Suprapubic skin (tissue), 4 donors: ENCODE measurements at regions not wholly inside any gene's neighbourhood (a gene's known extent, or its start where the extent isn't known, plus 50 kb on each side); places are given as distances from the start of the nearest gene placed in this dataset.

Source experiments
- DNase-seq, 2 donors: peaks; one replicate each; pipeline ENCODE4 v3.0.0-alpha.2; 2019; ENCODE audit warnings: low spot score in 2 of 2
- H3K27ac ChIP-seq: fragments of 200-600 bp; sonication (generic); one replicate; pipeline ENCODE4 v1.5.1; 2019
- H3K27me3 ChIP-seq: fragments of 200-600 bp; sonication (generic); one replicate; pipeline ENCODE4 v1.5.1; 2019
- H3K36me3 ChIP-seq: fragments of 200-600 bp; sonication (generic); one replicate; pipeline ENCODE4 v1.5.1; 2019
- H3K4me1 ChIP-seq: fragments of 200-600 bp; sonication (generic); one replicate; pipeline ENCODE4 v1.5.1; 2019
- H3K4me3 ChIP-seq: fragments of 200-600 bp; sonication (generic); one replicate; pipeline ENCODE4 v1.5.1; 2019; ENCODE audit warnings: mild to moderate bottlenecking
- H3K9me3 ChIP-seq: fragments of 200-600 bp; sonication (generic); one replicate; pipeline ENCODE4 v1.5.1; 2019
- CTCF ChIP-seq, 2 donors: fragments of 200-600 bp in 1 of 2; fragments of 450-650 bp in 1 of 2; sonication (generic) in 1 of 2; IDR thresholded peaks; one replicate each; pipeline ENCODE4 v1.5.1; 2016 to 2019; ENCODE audit warnings: antibody characterized with exemption in 2 of 2, mild to moderate bottlenecking in 1 of 2, moderate library complexity in 1 of 2
- EP300 ChIP-seq: sonication (generic); formaldehyde crosslinking; IDR thresholded peaks from one replicate; pipeline ENCODE4 v1.6.1; 2017; ENCODE audit warnings: antibody characterized with exemption
- POLR2A ChIP-seq, 2 donors: fragments of 450-650 bp; IDR thresholded peaks; one replicate each; pipeline ENCODE4 v1.6.1; 2017; ENCODE audit warnings: antibody characterized with exemption in 2 of 2, mild to moderate bottlenecking in 2 of 2, moderate library complexity in 2 of 2
- POLR2AphosphoS5 ChIP-seq, 3 donors: sonication (generic); formaldehyde crosslinking; IDR thresholded peaks; one replicate each; pipeline ENCODE4 v1.6.1; 2017; ENCODE audit warnings: antibody characterized with exemption in 3 of 3
- WGBS: methylation state at CpG from one replicate; pipeline ENCODE4 v1.1.5; 2018; 5-methylcytosine and 5-hydroxymethylcytosine counted together

- Histone ChIP-seq H3K27ac (peak overlapping the region; percentile 60), H3K4me3 (no peak overlapping the region), H3K9me3 (no peaks in the 10 kb centered on the region), H3K27me3 (no peaks in the 10 kb centered on the region), H3K4me1 (peaks cover 45% of the 10 kb centered on the region), H3K36me3 (no peaks in the 10 kb centered on the region)
- no peak for DNase-seq
- no peak for TF ChIP-seq CTCF (IDR thresholded peaks at IDR 0.05)
- TF ChIP-seq EP300, result no peak
- no peak for TF ChIP-seq POLR2A (IDR thresholded peaks at IDR 0.05)
- TF ChIP-seq POLR2AphosphoS5 (IDR thresholded peaks at IDR 0.05), result no peak
- 16% methylated on average over 7 of the region's 7 CpGs for WGBS
Observed at GRCh38 chr5:32507738-32508434, 63.3 kb upstream of the ZFR start.

- no peak for DNase-seq
- Histone ChIP-seq H3K4me3 (no peak overlapping the region), H3K27me3 (no peaks in the 10 kb centered on the region), H3K36me3 (no peaks in the 10 kb centered on the region), H3K27ac (no peak overlapping the region), H3K9me3 (no peaks in the 10 kb centered on the region), H3K4me1 (peaks cover 45% of the 10 kb centered on the region)
- whole genome bisulfite sequencing, result 17% methylated on average over 1 of the region's 1 CpG
- TF ChIP-seq EP300, result no peak
- no peak for TF ChIP-seq CTCF (IDR thresholded peaks at IDR 0.05)
- no peak for TF ChIP-seq POLR2AphosphoS5 (IDR thresholded peaks at IDR 0.05)
- no peak for TF ChIP-seq POLR2A (IDR thresholded peaks at IDR 0.05)
Observed at GRCh38 chr5:32506799-32507198, 62.3 kb upstream of the ZFR start.

- H3K9me3 ChIP-seq, result no peaks in the 10 kb centered on the region
- DNase-seq, result no peak
- H3K4me3 ChIP-seq, result no peak overlapping the region
- H3K4me1 ChIP-seq, result peaks cover 45% of the 10 kb centered on the region
- no peak overlapping the region for H3K27ac ChIP-seq
- no peaks in the 10 kb centered on the region for H3K27me3 ChIP-seq
- H3K36me3 ChIP-seq, result no peaks in the 10 kb centered on the region
- whole genome bisulfite sequencing, result 8% methylated on average over 3 of the region's 3 CpGs
- TF ChIP-seq POLR2A (IDR thresholded peaks at IDR 0.05) (no peak), CTCF (IDR thresholded peaks at IDR 0.05) (no peak), EP300 (no peak), POLR2AphosphoS5 (IDR thresholded peaks at IDR 0.05) (no peak)
Observed at GRCh38 chr5:32506201-32506661, 61.7 kb upstream of the ZFR start.

GRCh38 chr5:32505756-32506155, 61.2 kb upstream of the ZFR start:
- H3K27ac ChIP-seq, result peak overlapping the region; percentile 62
- no peak overlapping the region for H3K4me3 ChIP-seq
- WGBS, result 21% methylated on average over 2 of the region's 2 CpGs
- TF ChIP-seq POLR2A (IDR thresholded peaks at IDR 0.05), result no peak
- TF ChIP-seq POLR2AphosphoS5 (IDR thresholded peaks at IDR 0.05), result peak in 1 of 3 donors; percentile 25
- no peaks in the 10 kb centered on the region for H3K9me3 ChIP-seq
- H3K36me3 ChIP-seq, result no peaks in the 10 kb centered on the region
- H3K27me3 ChIP-seq, result no peaks in the 10 kb centered on the region
- no peak for DNase-seq
- peaks cover 45% of the 10 kb centered on the region for H3K4me1 ChIP-seq

- Histone ChIP-seq H3K27me3 (no peaks in the 10 kb centered on the region), H3K36me3 (no peaks in the 10 kb centered on the region), H3K9me3 (no peaks in the 10 kb centered on the region), H3K4me1 (peaks cover 45% of the 10 kb centered on the region), H3K27ac (peak overlapping the region; percentile 62), H3K4me3 (no peak overlapping the region)
- DNase-seq, result peak in 1 of 2 donors; percentile 71
- 7% methylated on average over 8 of the region's 8 CpGs for WGBS
- TF ChIP-seq POLR2AphosphoS5 (IDR thresholded peaks at IDR 0.05) (no peak), EP300 (no peak), POLR2A (IDR thresholded peaks at IDR 0.05) (no peak), CTCF (IDR thresholded peaks at IDR 0.05) (no peak)
Observed at GRCh38 chr5:32504989-32505596, 60.6 kb upstream of the ZFR start.
